ENCODE measurements at regions not wholly inside any gene's neighbourhood (a gene's known extent, or its start where the extent isn't known, plus 50 kb on each side); places are given as distances from the start of the nearest gene placed in this dataset.

- TF ChIP-seq ZZZ3 (CRISPR knock-in tag; IDR thresholded peaks at IDR 0.05; ENCODE audit: borderline replicate concordance) (no peak), YY1 (IDR thresholded peaks at IDR 0.05; ENCODE audit: insufficient read depth, insufficient replicate concordance, low read depth, low read length) (no peak), CTCF (CRISPR knock-in tag; IDR thresholded peaks at IDR 0.05) (no peak), KDM1A (CRISPR knock-in tag; IDR thresholded peaks at IDR 0.05) (no peak), SP1 (IDR thresholded peaks at IDR 0.05) (no peak), SP1 (CRISPR knock-in tag; IDR thresholded peaks at IDR 0.05) (no peak), TAF1 (CRISPR knock-in tag; IDR thresholded peaks at IDR 0.05) (no peak), RFX5 (IDR thresholded peaks at IDR 0.05; ENCODE audit: low read depth, low read length) (no peak), HOXA3 (CRISPR knock-in tag; IDR thresholded peaks at IDR 0.05) (no peak), HNRNPH1 (optimal IDR thresholded peaks at IDR 0.05; ENCODE audit: low read depth, low read length) (no peak), SP2 (CRISPR knock-in tag; IDR thresholded peaks at IDR 0.05) (no peak), KIAA2018 (CRISPR knock-in tag; IDR thresholded peaks at IDR 0.05; ENCODE audit: borderline replicate concordance) (no peak), ZBTB49 (CRISPR knock-in tag; IDR thresholded peaks at IDR 0.05; ENCODE audit: borderline replicate concordance) (no peak)
Measured at GRCh38 chr12:105936496-105936895, 202.3 kb downstream of the NUAK1 start.
